ENCODE measurements at regions not wholly inside any gene's neighbourhood (a gene's known extent, or its start where the extent isn't known, plus 50 kb on each side); places are given as distances from the start of the nearest gene placed in this dataset.
"Not testable (repeated sequence)": the region's sequence is repeated elsewhere in the genome, so short reads cannot be mapped to it uniquely, and the experiment has no call there.

DNA sequence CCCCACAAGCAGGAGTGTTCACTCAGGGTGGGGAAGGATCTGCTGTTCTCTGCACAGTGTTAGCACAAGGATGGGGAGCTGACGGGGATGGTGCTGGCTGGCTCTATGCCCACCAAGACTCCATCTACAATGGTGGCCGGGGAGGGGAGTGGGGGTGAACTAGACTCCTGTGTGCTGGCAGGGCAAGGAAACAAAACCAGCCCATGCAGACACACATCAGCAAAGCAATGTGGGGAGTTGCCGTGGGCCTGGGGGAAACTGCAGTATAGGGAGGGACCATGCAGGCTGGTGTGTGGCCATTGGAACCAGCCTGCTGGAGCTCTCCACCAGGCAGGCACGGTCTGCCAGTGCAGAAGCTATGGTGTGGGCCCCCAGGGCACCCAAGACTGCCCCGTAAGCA is 195.1 kb downstream of the PWWP3B start:
- no peak for DNase-seq

DNA sequence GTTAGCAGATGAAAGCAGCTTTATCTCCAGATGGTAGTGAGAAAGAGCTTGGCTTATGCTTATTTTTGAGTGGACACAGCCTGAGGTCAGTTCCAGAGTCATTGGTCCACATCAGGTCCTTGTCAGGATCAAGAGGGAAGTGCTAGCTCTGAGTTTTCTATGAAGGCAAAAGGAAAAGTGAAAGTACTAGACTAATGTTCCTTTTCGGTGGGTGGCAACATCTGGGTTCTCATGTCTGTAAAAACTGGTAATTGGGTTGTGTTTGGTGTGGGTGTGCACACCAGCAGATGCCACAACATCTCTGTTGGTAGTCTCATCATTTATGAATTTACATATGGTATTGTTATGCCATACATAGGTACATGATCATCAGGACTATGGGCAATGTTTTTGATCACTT is 210.5 kb downstream of the PWWP3B start:
- DNase-seq: no peak

DNA sequence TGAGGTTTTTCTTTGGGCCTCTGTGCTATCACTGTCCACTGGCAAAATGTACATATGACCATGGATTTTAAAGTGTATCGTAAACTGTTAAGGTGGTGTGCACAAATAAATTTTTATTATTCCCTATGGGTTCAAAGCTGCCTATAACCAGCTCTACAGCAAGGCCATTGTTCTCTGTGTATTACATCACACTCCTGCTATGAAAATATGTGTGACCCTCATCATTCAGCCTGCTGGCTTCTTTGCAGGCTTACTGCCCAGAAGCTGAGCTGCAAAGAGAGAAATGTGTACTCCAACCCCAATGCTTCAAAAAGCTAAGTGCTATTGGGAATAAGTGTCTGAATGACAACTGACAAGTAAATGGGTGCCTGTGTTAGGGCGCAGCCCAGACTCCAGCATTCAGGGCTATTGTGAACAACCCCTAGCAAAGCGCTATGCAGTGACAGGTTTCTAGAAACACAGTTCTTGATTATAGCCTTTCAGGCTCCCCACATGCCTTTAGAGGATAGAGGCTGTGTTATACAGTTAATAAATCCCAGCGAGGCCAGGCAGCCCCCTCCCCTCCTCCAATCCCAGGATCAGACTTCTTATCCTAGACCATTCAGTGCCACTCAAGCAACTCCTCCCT is 220.4 kb upstream of the RADX start:
- DNase-seq: no peak

DNA sequence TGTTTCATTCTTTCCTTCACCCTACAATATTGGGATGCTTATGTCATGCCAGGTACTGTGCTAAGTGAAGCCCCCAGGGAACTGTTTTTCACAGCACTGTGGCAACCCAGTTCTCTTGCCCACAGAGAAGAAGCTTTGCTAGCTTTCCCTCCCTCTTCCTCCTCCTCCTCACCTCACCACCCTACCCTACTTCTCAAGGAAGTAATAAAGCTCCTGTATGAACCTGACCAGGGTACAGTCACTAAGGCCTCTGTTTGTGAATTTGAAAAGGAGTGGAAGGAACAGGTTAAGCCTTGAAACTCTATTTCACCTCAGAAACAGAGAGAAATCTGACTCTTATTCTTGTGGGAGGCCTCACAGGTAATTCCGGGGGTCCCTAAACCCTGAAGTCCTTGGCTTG is 219.4 kb upstream of the RADX start:
- DNase-seq: no peak

DNA sequence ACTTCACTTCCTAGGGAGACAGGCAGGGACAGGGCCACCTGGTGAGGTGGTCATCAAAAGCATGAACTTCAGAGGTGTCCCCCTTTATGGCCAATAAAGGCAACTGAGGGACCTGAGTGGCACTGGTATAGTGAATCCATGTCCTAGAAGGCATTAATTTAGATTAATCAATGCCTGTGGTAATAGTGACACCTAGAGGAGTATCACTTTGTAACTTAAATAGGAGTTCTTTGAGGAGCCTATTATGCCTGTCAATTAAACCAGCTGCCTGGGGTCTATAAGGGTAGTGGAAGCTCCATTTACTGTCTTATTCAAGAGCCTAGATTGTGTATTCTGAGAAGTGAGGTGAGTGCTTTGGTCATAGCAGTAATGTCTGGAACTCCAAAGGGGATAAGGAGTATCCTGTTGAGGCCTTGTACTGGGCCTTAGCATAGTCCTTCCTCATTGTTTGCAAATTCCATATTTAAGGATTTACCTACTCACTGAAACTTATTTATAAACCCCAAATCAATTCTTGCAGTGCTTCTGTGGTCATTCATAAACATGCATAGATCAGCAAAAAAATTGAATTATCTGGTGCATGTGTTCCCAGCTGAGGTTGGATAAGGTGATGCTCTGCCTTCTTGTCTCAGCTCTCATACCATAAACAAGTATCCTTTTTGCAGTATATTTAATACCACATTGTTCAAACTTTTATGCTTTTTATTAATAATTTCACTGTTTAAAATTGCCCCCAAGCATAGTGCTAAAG is 213.8 kb upstream of the RADX start:
- DNase-seq: no peak

DNA sequence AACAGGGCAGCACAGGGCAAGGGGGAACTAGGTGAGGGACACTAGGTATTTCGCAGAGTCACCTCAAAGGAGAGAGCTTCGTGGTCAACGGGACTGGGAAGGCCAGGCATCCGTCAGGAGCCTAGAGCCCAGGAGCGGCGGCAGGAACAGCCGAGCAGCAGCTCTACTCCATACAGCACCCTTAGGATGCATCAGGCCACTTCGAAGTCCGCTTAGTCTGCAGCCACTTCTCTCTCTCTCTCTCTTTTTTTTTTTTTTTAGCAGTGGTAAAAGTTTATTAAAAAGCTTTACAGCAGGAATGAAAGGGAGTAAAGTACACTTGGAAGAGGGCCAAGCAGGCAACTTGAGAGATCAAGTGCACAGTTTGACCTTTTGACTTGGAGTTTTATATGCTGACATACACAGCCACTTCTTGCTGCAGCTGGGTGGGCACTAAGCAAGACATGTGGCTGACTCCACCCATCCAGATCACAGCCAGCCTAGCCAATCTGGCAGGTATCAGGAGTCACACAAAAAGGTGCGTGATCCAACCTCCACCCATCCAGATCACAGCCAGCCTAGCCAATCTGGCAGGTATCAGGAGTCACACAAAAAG is 209.7 kb upstream of the RADX start:
- no peak for DNase-seq

DNA sequence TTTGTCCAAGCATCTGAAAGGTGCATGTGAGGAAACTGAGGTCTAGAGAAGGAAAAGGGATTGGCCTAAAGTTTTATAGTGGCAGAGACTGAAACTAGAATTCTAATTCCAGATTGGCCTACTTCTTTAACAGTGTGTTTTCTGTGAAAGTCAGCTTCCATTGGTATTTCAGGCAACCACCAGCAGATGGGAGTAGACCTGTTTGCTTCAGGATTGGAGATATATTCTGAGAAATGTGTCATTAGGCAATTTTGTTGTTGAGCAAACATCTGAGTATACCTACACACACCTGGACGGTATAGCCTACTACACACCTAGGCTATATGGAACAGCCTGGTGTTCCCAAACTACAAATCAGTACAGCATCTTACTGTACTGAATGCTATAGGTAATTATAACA is 207.3 kb upstream of the RADX start:
- DNase-seq: no peak

DNA sequence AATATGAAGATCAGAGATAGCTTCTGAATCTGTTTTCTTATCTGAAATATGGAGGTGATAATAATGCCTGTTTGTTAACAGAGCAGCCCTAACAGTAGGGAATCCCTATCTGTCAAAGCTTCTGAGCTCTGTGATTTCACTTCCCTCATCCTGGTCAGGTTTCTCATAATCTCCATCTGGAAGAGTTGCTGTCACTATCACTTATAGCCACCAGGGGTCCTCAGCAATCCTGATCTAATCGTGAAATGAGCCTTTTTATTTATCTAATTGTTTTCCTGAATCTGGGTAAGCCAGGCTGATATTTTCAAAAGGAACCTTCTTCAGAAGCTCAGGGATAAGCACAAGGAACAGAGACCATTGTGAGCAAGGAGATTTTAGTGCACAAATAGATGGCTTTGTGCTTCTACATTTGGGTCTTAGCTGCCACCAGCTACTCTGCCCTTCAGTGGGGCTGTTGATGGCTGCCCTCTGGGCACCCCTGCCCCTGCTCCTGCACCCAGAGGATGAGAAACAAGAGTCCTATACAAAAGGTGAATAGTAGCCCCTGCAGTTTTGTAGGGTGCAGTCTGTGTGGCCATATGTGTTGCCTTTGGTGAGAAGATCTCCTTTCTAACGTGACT is 196.4 kb upstream of the RADX start:
- DNase-seq: peak; percentile 3

DNA sequence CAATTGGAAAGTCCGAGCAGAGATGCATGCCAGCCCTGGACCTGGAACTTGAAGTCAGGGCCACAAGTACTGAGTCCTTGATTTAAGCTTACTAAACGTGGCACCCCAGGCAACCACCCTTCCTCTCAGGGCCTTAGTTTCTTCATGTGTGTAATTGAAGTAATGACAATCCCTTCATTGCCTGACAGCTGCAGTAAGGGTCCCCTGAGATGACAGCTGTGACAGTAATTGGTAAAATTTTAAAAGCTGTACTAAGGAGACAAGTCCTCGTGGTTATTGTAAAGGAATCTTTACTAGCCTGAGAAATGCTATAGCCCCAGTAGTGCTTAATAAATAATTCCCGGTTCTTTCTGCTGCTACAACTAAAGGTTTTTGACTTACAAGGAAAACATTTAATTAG is 175.1 kb upstream of the RADX start:
- DNase-seq: no peak

DNA sequence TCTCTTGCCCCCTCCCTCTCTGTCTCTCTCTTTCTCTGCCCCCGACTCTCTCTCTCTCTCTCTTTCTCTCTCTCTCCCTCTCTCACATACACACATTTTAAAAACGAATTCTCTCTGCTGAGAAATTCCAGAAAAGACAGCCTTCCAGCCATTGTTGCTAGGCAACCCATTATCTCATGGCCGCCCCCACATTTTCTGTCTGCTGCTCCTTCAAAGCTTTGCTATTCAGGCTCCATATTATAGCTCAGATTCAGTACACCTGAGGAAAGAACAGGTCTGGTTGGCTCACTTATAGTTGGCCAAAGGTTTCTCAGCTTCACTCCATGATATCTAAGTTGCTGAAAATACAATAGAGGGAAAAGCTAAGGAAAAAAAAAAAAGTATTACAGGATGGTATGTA is 174.4 kb upstream of the RADX start:
- no peak for DNase-seq

DNA sequence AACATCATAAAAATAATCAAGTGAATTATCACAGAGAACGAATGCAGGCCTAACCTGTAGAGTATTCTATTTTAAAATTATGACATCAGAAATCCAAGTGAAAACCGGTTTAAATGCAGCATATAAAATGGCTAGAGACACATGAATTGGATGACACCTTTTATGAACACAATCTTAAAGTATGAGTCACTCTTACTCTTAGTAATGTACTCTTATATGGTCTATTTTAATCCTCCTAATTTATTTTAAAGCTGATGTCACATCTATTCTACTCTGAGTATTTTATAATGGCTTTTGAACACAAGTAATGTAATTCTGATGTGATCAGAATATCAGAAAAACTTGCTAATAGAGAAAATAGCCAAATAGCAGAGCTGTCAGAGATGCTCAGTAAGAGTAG is 161.4 kb upstream of the RADX start:
- DNase-seq: no peak

DNA sequence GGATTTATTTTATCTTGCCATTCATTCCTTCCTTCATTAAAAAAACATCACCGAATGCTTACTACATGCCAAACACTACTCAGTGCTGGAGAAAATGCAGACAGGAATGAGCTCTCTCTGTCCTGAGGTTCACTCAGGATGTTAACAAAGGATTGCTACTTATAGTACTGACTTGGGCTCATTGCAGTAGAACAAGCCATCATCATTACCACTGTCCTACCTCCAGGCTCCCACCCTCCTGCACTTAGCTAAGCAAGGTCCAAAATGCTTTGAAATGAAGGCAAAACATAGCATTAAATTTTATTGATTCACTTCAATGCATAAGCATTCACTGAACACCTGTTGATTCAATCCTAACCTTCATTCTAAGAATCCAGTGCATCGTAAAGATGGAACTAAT is 159.8 kb upstream of the RADX start:
- DNase-seq: no peak

DNA sequence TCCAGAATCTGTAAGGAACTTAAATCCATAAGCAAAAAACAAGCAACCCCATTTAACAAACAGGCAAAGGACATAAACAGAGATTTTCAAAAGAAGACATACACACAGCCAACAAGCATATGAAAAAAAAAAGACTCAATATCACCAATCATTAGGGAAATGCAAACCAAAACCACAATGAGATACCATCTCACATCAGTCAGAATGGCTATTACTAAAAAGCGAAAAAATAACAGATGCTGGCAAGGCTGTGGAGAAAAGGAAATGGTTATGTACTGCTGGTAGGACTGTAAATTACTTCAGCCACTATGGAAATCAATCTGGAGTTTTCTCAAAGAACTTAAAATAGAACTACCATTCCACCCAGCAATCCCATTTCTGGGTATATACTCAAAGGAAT is 156.8 kb upstream of the RADX start:
- no peak for DNase-seq

DNA sequence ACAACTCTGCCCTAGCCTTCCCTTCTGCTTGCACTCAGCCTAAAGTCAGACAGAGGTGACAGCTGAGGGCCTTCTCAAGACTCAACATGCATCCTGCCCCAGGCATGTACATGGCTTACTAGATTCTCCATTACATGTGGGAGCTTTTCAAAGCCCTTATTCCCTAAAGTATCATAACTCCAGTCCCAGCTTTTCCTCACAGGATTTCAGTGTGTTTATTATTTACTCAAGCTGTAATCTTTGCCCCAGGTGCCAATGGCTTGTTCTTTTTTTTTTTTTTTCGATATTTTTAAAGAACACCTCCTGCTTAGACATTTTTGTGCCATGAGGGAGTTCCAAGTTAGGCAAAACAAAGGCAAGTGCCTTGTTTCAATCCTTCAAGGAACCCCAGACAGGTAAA is 154.0 kb upstream of the RADX start:
- no peak for DNase-seq

DNA sequence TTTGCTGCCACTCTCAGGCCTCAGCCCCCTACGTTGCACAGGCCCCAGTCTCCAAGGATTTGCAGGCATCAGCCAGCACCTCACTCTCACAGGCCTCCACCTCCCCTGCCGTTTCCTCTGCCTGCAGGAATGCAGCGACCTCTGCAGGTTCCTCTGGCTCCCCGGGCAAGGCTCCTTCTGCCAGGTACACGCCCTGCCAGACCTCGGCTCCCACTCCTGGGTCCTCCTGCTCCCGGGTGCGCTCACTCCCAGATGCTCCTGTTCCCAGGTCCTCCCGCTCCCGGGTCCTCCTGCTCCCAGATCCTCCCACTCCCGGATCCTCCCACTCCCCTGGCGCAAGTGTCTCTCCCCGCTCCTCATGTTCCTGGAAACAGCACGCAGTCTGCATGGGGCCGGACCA is 144.4 kb upstream of the RADX start:
- DNase-seq: no peak

DNA sequence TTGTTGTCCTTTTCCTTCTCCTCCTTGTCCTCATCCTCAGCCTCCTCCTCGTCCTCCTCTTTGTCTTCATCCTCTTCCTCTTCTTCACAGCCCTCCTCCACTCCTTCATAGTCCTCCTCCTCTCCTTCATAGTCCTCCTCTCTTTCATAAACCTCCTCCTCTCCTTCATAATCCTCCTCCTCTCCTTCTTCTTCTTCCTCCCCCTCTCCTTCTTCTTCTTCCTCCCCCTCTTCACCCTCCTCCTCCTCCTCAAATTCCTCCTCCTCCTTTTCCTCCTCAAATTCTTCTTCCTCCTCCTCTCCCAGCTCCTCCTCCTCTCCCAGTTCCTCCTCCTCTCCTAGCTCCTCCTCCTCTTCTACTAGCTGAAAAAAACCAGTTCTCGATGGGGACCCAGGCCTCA is 143.8 kb upstream of the RADX start:
- no peak for DNase-seq

DNA sequence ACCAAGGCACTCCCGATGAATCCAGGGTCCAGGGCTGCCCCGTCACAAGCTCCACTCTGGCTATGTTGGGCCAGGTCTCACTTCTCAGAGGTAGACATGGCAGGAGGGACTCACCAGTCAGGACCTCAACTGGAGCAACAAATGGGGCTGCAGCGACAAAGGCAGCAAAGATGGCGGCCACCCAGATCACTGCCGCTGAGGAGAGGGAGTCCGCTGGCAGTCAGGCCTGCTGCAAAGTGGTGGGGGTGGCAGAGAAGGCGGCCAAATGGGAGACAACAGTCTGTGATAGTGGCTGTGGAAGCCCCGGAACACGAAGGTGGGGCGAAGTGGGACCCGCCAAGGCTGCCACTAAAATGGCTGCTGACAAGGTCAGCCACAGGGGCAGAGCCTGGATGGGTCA is 143.3 kb upstream of the RADX start:
- no peak for DNase-seq

DNA sequence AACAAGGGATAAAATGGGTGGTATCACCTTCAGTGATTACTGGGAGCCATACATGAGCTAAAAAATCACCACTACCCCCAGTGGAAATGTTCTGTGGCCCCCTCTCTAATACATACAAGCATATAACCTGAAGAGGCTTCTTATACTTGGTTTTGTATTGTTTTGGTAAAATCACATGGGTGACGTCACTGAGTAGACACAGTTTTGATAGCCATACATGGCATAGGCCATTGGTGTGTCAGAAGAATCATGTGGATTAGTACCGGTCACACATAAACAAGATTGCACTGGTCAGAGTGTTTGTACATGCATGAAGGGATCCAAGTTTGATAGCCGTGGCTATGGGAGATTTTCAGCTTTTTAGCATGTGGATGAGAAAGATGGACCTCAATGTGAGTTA is 131.9 kb upstream of the RADX start:
- no peak for DNase-seq

DNA sequence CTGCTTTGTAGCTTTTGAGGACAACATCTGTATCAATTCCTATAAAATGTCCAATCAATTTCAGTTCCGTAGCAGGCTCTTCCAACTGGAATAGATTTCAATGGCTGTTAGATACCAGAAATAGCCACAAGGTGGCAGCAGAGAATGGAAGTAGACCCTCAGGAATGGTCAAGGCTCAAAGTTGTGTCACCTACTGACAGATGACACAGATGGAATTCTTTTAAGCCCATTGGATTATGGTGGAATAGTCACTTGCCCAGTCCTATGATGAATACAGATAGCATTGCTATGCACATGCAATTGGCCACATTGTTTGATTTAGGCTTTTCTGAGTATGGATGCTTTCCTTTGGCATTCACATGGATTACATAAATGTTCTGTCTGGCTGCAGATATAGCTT is 130.4 kb upstream of the RADX start:
- peak; percentile 54 for DNase-seq

DNA sequence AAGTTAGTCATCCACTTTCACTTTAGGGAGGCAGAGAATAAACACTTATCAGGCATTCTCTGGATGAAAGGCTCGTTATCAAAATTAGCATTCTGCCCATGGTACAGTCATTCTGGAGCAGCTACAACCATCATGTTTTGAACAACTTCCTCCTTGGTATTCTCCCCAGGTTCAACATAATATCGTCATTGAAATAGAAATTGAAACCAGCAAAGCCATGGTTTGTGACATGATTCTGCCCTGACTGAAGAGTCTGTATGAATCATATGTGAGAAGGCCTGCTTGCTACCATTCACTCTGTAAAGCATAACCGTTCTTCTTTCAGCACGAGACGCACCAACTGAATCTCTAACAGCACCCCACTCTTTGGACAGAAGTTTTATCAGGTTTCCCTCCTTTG is 127.5 kb upstream of the RADX start:
- peak; percentile 11 for DNase-seq

DNA sequence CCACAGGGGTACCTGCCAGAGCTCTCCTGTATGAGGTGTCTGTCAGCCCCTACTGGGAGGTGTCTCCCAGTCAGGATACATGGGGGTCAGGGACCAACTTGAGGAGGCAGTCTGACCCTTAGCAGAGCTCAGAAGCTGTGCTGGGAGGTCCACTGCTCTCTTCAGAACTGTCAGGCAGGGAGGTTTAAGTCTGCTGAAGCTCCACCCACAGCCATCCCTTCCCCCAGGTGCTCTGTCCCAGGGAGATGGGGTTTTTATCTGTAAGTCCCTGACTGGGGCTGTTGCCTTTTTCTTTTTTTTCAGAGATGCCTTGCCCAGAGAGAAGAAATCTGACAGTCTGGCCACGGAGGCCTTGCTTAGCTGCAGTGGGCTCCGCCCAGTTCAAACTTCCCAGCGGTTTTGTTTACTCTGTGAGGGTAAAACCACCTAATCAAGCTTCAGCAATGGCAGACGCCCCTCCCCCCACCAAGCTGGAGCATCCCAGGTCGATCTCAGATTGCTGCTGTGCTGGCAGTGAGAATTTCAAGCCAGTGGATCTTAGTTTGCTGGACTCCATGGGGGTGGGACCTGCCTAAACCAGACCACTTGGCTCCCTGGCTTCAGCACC is 118.5 kb upstream of the RADX start:
- DNase-seq: not testable (repeated sequence)

DNA sequence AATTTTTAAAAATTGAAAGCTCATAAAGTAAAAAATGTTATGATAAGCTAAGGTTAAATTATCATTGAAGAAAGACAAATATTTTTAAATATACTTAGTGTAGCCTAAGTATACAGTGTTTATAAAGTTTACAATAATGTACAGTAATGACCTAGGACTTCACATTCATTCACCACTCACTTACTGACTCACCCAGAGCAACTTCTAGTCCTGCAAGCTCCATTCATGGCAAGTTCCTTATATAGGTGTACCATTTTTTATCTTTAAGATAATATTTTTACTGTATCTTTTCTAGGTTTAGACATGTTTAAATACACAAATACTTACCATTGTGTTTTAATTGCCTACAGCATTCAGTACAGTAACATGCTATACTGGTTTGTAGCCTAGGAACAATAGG is 112.3 kb upstream of the RADX start:
- DNase-seq: no peak

DNA sequence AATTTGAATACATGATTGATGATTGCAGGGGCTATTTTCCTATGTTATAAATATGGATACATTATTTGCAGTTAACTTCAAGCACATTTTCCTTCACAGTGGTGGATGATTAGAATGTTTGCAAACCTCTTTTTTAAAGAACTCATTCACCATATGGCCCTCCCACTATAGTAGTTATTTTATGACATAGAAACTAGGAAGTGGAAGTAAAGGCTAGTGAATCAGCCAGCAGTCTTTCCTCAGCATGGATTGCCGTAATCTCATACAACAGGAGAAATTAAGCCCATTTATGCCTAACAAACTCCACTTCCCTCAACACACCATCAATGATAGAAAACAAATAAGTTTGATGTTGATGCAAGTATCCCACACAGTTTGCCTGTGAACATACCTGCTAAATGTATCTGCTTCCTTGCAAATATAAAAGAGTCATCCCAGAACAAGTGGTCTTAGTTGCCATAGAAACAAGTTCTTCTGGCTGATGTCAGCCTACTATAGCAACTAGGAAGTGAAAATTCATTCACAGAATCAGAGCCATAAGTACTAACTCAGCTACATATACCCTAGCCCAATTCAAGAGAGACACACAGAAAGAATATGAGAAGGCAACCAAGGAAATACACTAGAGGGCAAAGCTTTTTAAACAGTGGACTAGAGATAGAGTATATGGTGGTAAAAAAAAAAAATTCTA is 100.9 kb upstream of the RADX start:
- DNase-seq: no peak

All from stimulated activated CD4-positive, alpha-beta T cell treated with anti-CD3 and anti-CD28 coated beads, Interleukin-4, amount 100 ng/mL, for 24 hours (primary cell).